PC-9 (cell line): ENCODE measurements at regions not wholly inside any gene's neighbourhood (a gene's known extent, or its start where the extent isn't known, plus 50 kb on each side); places are given as distances from the start of the nearest gene placed in this dataset.

Experiments
- BruUV-seq: library from RNA; stranded (reverse); fragments of 400-500 nt; replicated peaks from 2 replicates; lab custom pipeline; 2021; lab: Mats Ljungman, UMichigan
- CTCF ChIA-PET: fragments of 300-600 bp; sonication (Branson Sonifier 250); formaldehyde crosslinking; loops from one replicate; lab custom pipeline; 2022; ENCODE audit warnings: antibody characterized with exemption; lab: Charles Lee
- POLR2A ChIA-PET: fragments of 300-600 bp; sonication (Branson Sonifier 250); formaldehyde crosslinking; loops from one replicate; lab custom pipeline; 2022; ENCODE audit warnings: antibody characterized with exemption; ENCODE audit not compliant: unreplicated experiment; lab: Charles Lee
- DNase-seq, 2 experiments: peaks; one replicate each; pipeline versions ENCODE4 v3.0.0 to v3.0.0-alpha.2; 2015 to 2022; ENCODE audit warnings: mixed read lengths in 1 of 2
- H2AFZ ChIP-seq: fragments of 200-600 bp; sonication (generic); 2 replicates; pipeline ENCODE4 v1.8.1; 2017; ENCODE audit warnings: antibody characterized with exemption
- H3F3A ChIP-seq: fragments of 200-600 bp; sonication (generic); 2 replicates; pipeline ENCODE4 v1.8.1; 2017; ENCODE audit warnings: antibody characterized with exemption, mild to moderate bottlenecking, low read depth; ENCODE audit not compliant: insufficient read depth
- H3K27ac ChIP-seq: fragments of 200-600 bp; sonication (generic); 2 replicates; pipeline ENCODE4 v1.6.1; 2016; ENCODE audit warnings: mixed run types
- H3K27me3 ChIP-seq: fragments of 200-600 bp; sonication (generic); 2 replicates; pipeline ENCODE4 v1.6.1; 2016; ENCODE audit warnings: low read depth, mixed run types; ENCODE audit not compliant: insufficient read depth
- H3K36me3 ChIP-seq: fragments of 200-600 bp; sonication (generic); 2 replicates; pipeline ENCODE4 v1.6.1; 2016; ENCODE audit warnings: low read depth, mixed run types
- H3K4me1 ChIP-seq: fragments of 200-600 bp; sonication (generic); replicated peaks from 2 replicates; pipeline ENCODE4 v1.6.1; 2016; ENCODE audit warnings: mixed run types; ENCODE audit not compliant: insufficient read depth
- H3K4me2 ChIP-seq: fragments of 200-600 bp; sonication (generic); 2 replicates; pipeline ENCODE4 v1.6.1; 2017; ENCODE audit warnings: mixed run types
- H3K4me3 ChIP-seq: fragments of 200-600 bp; sonication (generic); 2 replicates; pipeline ENCODE4 v1.6.1; 2016; ENCODE audit warnings: mixed run types
- H3K79me2 ChIP-seq: fragments of 200-600 bp; sonication (generic); 2 replicates; pipeline ENCODE4 v1.6.1; 2017; ENCODE audit warnings: low read depth, mixed run types
- H3K9me2 ChIP-seq: fragments of 200-600 bp; sonication (generic); 2 replicates; pipeline ENCODE4 v1.8.1; 2017; ENCODE audit warnings: mild to moderate bottlenecking; ENCODE audit not compliant: insufficient read depth
- H3K9me3 ChIP-seq: fragments of 200-600 bp; sonication (generic); 2 replicates; pipeline ENCODE4 v1.8.1; 2016; ENCODE audit warnings: low read depth; ENCODE audit not compliant: insufficient read depth
- H4K20me1 ChIP-seq: fragments of 200-600 bp; sonication (generic); 2 replicates; pipeline ENCODE4 v1.8.1; 2017; ENCODE audit not compliant: insufficient read depth
- EZH2 ChIP-seq: fragments of 200-600 bp; sonication (generic); IDR thresholded peaks from 2 replicates; pipeline ENCODE4 v1.8.0; 2017; ENCODE audit warnings: antibody characterized with exemption, low read depth
- intact Hi-C: fragments of 100-400 bp; cut with micrococcal nuclease; formaldehyde crosslinking; loops from one replicate; pipeline ENCODE4 v1.10.0; 2022; ENCODE audit not compliant: unreplicated experiment
- TF ChIP-seq, protein P1 (sequence below): fragments of 200-600 bp; sonication (generic); conservative IDR thresholded peaks from 2 replicates; pipeline ENCODE4 v1.6.1; 2017; ENCODE audit warnings: mixed run types, antibody characterized with exemption, mild to moderate bottlenecking, moderate library complexity

DNA sequence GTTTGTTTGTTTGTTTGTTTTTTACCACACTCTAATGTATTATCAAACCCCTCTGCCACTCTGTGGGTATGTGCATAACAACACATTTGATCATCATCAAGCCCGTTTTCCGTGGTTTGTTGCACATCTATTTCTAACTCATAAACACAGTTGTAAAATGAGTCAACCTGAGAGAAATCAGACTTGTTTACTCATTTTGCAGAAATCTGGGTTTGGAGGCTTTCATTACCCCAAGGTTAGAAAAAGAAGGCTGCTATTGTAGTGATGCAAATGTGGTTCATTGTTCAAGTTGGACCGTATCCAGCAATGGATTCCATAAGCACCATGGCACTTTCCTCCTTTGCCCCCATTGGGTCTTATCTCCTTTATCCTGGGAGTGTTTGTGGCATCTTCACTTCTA, 353.2 kb upstream of the SOX2 start:
- H2AFZ ChIP-seq: no peak overlapping the region
- H3K9me2 ChIP-seq: no peaks in the 10 kb centered on the region
- no peak overlapping the region for H3K4me2 ChIP-seq
- H3K27me3 ChIP-seq: no peaks in the 10 kb centered on the region
- H3K79me2 ChIP-seq: no peaks in the 10 kb centered on the region
- no peak overlapping the region for H3K4me3 ChIP-seq
- no peaks in the 10 kb centered on the region for H3F3A ChIP-seq
- ChIA-PET CTCF (no interaction called here), POLR2A (no interaction called here)
- intact Hi-C loops: no loop called here
- TF ChIP-seq EZH2: no peak
- TF ChIP-seq, protein P1, sequence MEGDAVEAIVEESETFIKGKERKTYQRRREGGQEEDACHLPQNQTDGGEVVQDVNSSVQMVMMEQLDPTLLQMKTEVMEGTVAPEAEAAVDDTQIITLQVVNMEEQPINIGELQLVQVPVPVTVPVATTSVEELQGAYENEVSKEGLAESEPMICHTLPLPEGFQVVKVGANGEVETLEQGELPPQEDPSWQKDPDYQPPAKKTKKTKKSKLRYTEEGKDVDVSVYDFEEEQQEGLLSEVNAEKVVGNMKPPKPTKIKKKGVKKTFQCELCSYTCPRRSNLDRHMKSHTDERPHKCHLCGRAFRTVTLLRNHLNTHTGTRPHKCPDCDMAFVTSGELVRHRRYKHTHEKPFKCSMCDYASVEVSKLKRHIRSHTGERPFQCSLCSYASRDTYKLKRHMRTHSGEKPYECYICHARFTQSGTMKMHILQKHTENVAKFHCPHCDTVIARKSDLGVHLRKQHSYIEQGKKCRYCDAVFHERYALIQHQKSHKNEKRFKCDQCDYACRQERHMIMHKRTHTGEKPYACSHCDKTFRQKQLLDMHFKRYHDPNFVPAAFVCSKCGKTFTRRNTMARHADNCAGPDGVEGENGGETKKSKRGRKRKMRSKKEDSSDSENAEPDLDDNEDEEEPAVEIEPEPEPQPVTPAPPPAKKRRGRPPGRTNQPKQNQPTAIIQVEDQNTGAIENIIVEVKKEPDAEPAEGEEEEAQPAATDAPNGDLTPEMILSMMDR: no peak
- H4K20me1 ChIP-seq: no peaks in the 10 kb centered on the region
- H3K36me3 ChIP-seq: no peaks in the 10 kb centered on the region
- no peaks in the 10 kb centered on the region for H3K4me1 ChIP-seq
- no TSS peak for BruUV-seq
- H3K9me3 ChIP-seq: no peaks in the 10 kb centered on the region; the same call in 1 of the 2 replicates
- no peak overlapping the region for H3K27ac ChIP-seq
- no peak for DNase-seq

DNA sequence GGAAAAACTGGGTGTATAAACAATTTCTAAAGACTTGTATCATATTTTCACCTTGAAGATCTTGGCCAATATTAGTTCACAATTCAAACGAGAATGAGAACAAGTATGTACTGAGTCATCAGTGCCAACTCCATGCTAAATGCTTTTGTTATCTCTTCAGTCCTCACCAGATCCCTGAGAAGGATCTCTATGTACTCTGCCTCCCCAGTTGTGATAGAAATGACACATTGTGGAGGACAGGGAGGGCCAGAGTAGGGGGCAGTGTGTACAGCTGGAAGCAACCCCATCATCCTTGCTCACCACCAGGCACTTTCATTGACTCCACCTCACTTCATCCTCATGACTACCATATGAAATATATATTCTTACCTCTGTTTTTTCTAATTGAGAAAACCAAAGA, 353.7 kb upstream of the SOX2 start:
- Histone ChIP-seq H2AFZ (no peak overlapping the region), H3K4me1 (no peaks in the 10 kb centered on the region)
- intact Hi-C loops: no loop called here

DNA sequence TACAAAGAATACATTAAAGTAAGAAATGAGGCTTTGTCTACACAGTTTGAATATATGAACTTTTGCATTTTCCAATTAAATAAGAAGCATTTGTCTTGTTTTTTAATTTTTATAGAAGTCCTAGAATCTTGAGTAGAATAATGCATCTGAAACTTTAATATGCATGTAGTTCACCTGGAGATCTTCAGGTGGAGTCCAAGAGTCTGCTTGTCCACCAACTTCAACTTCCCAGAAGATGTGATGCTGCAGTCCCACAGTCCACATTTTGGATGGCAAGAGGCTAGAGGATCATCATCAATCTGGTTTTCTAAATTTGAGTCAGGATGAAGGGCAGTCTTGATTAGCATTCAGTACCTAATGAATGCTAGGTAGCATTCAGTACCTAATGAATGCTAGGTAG, 357.6 kb upstream of the SOX2 start:
- Histone ChIP-seq H3K27me3 (no peaks in the 10 kb centered on the region), H3K4me2 (no peak overlapping the region), H3K36me3 (no peaks in the 10 kb centered on the region), H2AFZ (no peak overlapping the region), H3K9me2 (no peaks in the 10 kb centered on the region), H3K4me1 (no peaks in the 10 kb centered on the region), H4K20me1 (no peaks in the 10 kb centered on the region), H3K27ac (no peak overlapping the region), H3F3A (no peaks in the 10 kb centered on the region), H3K79me2 (no peaks in the 10 kb centered on the region), H3K4me3 (no peak overlapping the region), H3K9me3 (no peaks in the 10 kb centered on the region; the same call in 1 of the 2 replicates)
- intact Hi-C loops: no loop called here
- no TSS peak for BruUV-seq
- ChIA-PET POLR2A (no interaction called here), CTCF (no interaction called here)
- no peak for TF ChIP-seq EZH2
- TF ChIP-seq, protein P1: no peak; the same call in 1 of the 2 replicates
- no peak for DNase-seq

More for the DNA sequence above, 353.7 kb upstream of the SOX2 start:
- no peaks in the 10 kb centered on the region; the same call in 1 of the 2 replicates for H3K9me3 ChIP-seq
- no peaks in the 10 kb centered on the region for H3K36me3 ChIP-seq
- no peaks in the 10 kb centered on the region for H4K20me1 ChIP-seq
- no peak overlapping the region for H3K4me2 ChIP-seq
- no TSS peak for BruUV-seq
- no peaks in the 10 kb centered on the region for H3K9me2 ChIP-seq
- TF ChIP-seq EZH2: no peak
- TF ChIP-seq, protein P1: no peak
- H3K27me3 ChIP-seq: no peaks in the 10 kb centered on the region
- POLR2A ChIA-PET: no interaction called here
- no peak overlapping the region for H3K27ac ChIP-seq
- no peaks in the 10 kb centered on the region for H3F3A ChIP-seq
- H3K4me3 ChIP-seq: no peak overlapping the region
- H3K79me2 ChIP-seq: no peaks in the 10 kb centered on the region
- CTCF ChIA-PET: no interaction called here
- no peak for DNase-seq
